ENCODE measurements at regions not wholly inside any gene's neighbourhood (a gene's known extent, or its start where the extent isn't known, plus 50 kb on each side); places are given as distances from the start of the nearest gene placed in this dataset.

- DNase-seq (no peak), ATAC-seq (replicated peaks) (no peak)
- Mint-ChIP-seq H3K27ac (no peak overlapping the region), H3K4me1 (peaks cover 0 to 10% of the 10 kb centered on the region in 2 donors), H3K9me3 (no peaks in the 10 kb centered on the region), H3K4me3 (no peak overlapping the region), H3K27me3 (peaks cover 14 to 16% of the 10 kb centered on the region in 2 donors), H3K36me3 (no peaks in the 10 kb centered on the region)
Observed at GRCh38 chr20:47956268-47956995, 171.2 kb upstream of the SULF2 start.

- ATAC-seq (replicated peaks) (no peak), DNase-seq (no peak)
- peaks cover 17 to 20% of the 10 kb centered on the region in 2 donors for H3K27me3 Mint-ChIP-seq
- no peaks in the 10 kb centered on the region for H3K9me3 Mint-ChIP-seq
- H3K36me3 Mint-ChIP-seq, result no peaks in the 10 kb centered on the region
- peaks cover 0 to 9% of the 10 kb centered on the region in 2 donors for H3K4me1 Mint-ChIP-seq
- peak overlapping the region; percentile 39 for H3K27ac Mint-ChIP-seq
- H3K4me3 Mint-ChIP-seq, result no peak overlapping the region
Observed at GRCh38 chr20:47953471-47953870, 168.2 kb upstream of the SULF2 start.

- ATAC-seq (replicated peaks), result no peak
- no peak overlapping the region for H3K27ac Mint-ChIP-seq
- no peak for DNase-seq
- H3K4me1 Mint-ChIP-seq, result peaks cover 1 to 9% of the 10 kb centered on the region in 2 donors
- H3K27me3 Mint-ChIP-seq, result peaks cover 17 to 20% of the 10 kb centered on the region in 2 donors
- no peak overlapping the region for H3K4me3 Mint-ChIP-seq
- no peaks in the 10 kb centered on the region for H3K9me3 Mint-ChIP-seq
- no peaks in the 10 kb centered on the region for H3K36me3 Mint-ChIP-seq
Observed at GRCh38 chr20:47952023-47952564, 166.8 kb upstream of the SULF2 start.

GRCh38 chr20:47951521-47951971 lies 166.3 kb upstream of the SULF2 start:
- Mint-ChIP-seq H3K4me3 (no peak overlapping the region), H3K4me1 (peaks cover 7 to 13% of the 10 kb centered on the region in 2 donors), H3K27ac (no peak overlapping the region), H3K9me3 (no peaks in the 10 kb centered on the region), H3K36me3 (no peaks in the 10 kb centered on the region), H3K27me3 (peaks cover 22 to 25% of the 10 kb centered on the region in 2 donors)
- DNase-seq (no peak), ATAC-seq (replicated peaks) (no peak)

GRCh38 chr20:47950913-47951283 lies 165.6 kb upstream of the SULF2 start:
- H3K27ac Mint-ChIP-seq, result no peak overlapping the region
- ATAC-seq (replicated peaks) (no peak), DNase-seq (no peak)
- no peaks in the 10 kb centered on the region for H3K9me3 Mint-ChIP-seq
- no peak overlapping the region for H3K4me3 Mint-ChIP-seq
- H3K36me3 Mint-ChIP-seq, result no peaks in the 10 kb centered on the region
- peaks cover 13 to 16% of the 10 kb centered on the region in 2 donors for H3K4me1 Mint-ChIP-seq
- H3K27me3 Mint-ChIP-seq, result peaks cover 27% of the 10 kb centered on the region in 2 donors

GRCh38 chr20:47950124-47950912 lies 165.0 kb upstream of the SULF2 start:
- no peaks in the 10 kb centered on the region for H3K36me3 Mint-ChIP-seq
- H3K27ac Mint-ChIP-seq, result no peak overlapping the region
- H3K4me1 Mint-ChIP-seq, result peaks cover 16 to 18% of the 10 kb centered on the region in 2 donors
- no peaks in the 10 kb centered on the region for H3K9me3 Mint-ChIP-seq
- ATAC-seq (replicated peaks), result no peak
- no peak for DNase-seq
- peaks cover 33% of the 10 kb centered on the region in 2 donors for H3K27me3 Mint-ChIP-seq
- H3K4me3 Mint-ChIP-seq, result no peak overlapping the region

GRCh38 chr20:47949230-47949629 lies 163.9 kb upstream of the SULF2 start:
- peaks cover 0 to under 1% of the 10 kb centered on the region in 2 donors for H3K9me3 Mint-ChIP-seq
- peaks cover 34 to 37% of the 10 kb centered on the region in 2 donors for H3K27me3 Mint-ChIP-seq
- no peak for ATAC-seq (replicated peaks)
- H3K4me1 Mint-ChIP-seq, result peaks cover 16 to 18% of the 10 kb centered on the region in 2 donors
- no peaks in the 10 kb centered on the region for H3K36me3 Mint-ChIP-seq
- H3K27ac Mint-ChIP-seq, result no peak overlapping the region
- no peak overlapping the region for H3K4me3 Mint-ChIP-seq
- no peak for DNase-seq

GRCh38 chr20:47944682-47945081 lies 159.4 kb upstream of the SULF2 start:
- H3K4me1 Mint-ChIP-seq, result peaks cover 7 to 18% of the 10 kb centered on the region in 2 donors

GRCh38 chr20:47941869-47942268 lies 156.6 kb upstream of the SULF2 start:
- H3K4me1 Mint-ChIP-seq, result peaks cover 5 to 15% of the 10 kb centered on the region in 2 donors
- H3K27ac Mint-ChIP-seq, result no peak overlapping the region
- no peak for DNase-seq
- H3K9me3 Mint-ChIP-seq, result peaks cover 0 to 2% of the 10 kb centered on the region in 2 donors
- no peak for ATAC-seq (replicated peaks)
- peaks cover 18 to 27% of the 10 kb centered on the region in 2 donors for H3K27me3 Mint-ChIP-seq
- H3K4me3 Mint-ChIP-seq, result no peak overlapping the region
- no peaks in the 10 kb centered on the region for H3K36me3 Mint-ChIP-seq

More at GRCh38 chr20:47944682-47945081, 159.4 kb upstream of the SULF2 start:
- DNase-seq (no peak), ATAC-seq (replicated peaks) (no peak)
- no peak overlapping the region for H3K4me3 Mint-ChIP-seq
- peaks cover 0 to 2% of the 10 kb centered on the region in 2 donors for H3K9me3 Mint-ChIP-seq
- H3K27me3 Mint-ChIP-seq, result peaks cover 14 to 24% of the 10 kb centered on the region in 2 donors
- H3K27ac Mint-ChIP-seq, result no peak overlapping the region
- no peaks in the 10 kb centered on the region for H3K36me3 Mint-ChIP-seq

- no peak overlapping the region for H3K27ac Mint-ChIP-seq
- no peak overlapping the region for H3K4me3 Mint-ChIP-seq
- DNase-seq (no peak), ATAC-seq (replicated peaks) (no peak)
- H3K4me1 Mint-ChIP-seq, result no peaks in the 10 kb centered on the region
- H3K36me3 Mint-ChIP-seq, result no peaks in the 10 kb centered on the region
- peaks cover 0 to 2% of the 10 kb centered on the region in 2 donors for H3K9me3 Mint-ChIP-seq
- peaks cover 12% of the 10 kb centered on the region in 2 donors for H3K27me3 Mint-ChIP-seq
Observed at GRCh38 chr20:47940101-47940813, 155.0 kb upstream of the SULF2 start.

- no peak for ATAC-seq (replicated peaks)
- Mint-ChIP-seq H3K9me3 (no peaks in the 10 kb centered on the region), H3K4me3 (no peak overlapping the region), H3K4me1 (no peaks in the 10 kb centered on the region), H3K27ac (no peak overlapping the region), H3K27me3 (peaks cover 16 to 21% of the 10 kb centered on the region in 2 donors), H3K36me3 (no peaks in the 10 kb centered on the region)
- no peak for DNase-seq
Observed at GRCh38 chr20:47936612-47937011, 151.3 kb upstream of the SULF2 start.

GRCh38 chr20:47934761-47935160 lies 149.5 kb upstream of the SULF2 start:
- H3K9me3 Mint-ChIP-seq, result no peaks in the 10 kb centered on the region
- DNase-seq (no peak), ATAC-seq (replicated peaks) (no peak)
- H3K4me1 Mint-ChIP-seq, result no peaks in the 10 kb centered on the region
- no peak overlapping the region for H3K27ac Mint-ChIP-seq
- H3K27me3 Mint-ChIP-seq, result peaks cover 17 to 33% of the 10 kb centered on the region in 2 donors
- no peak overlapping the region for H3K4me3 Mint-ChIP-seq
- peaks cover 0 to 2% of the 10 kb centered on the region in 2 donors for H3K36me3 Mint-ChIP-seq

GRCh38 chr20:47931443-47931842 lies 146.2 kb upstream of the SULF2 start:
- DNase-seq (no peak), ATAC-seq (replicated peaks) (no peak)
- H3K9me3 Mint-ChIP-seq, result peaks cover 0 to 5% of the 10 kb centered on the region in 2 donors
- no peak overlapping the region for H3K27ac Mint-ChIP-seq
- peaks cover 0 to 2% of the 10 kb centered on the region in 2 donors for H3K36me3 Mint-ChIP-seq
- no peaks in the 10 kb centered on the region for H3K4me1 Mint-ChIP-seq
- H3K27me3 Mint-ChIP-seq, result peaks cover 15 to 27% of the 10 kb centered on the region in 2 donors
- H3K4me3 Mint-ChIP-seq, result no peak overlapping the region

GRCh38 chr20:47931002-47931401 lies 145.7 kb upstream of the SULF2 start:
- ATAC-seq (replicated peaks), result no peak
- H3K36me3 Mint-ChIP-seq, result peaks cover 0 to 2% of the 10 kb centered on the region in 2 donors
- no peak overlapping the region for H3K4me3 Mint-ChIP-seq
- H3K4me1 Mint-ChIP-seq, result no peaks in the 10 kb centered on the region
- no peak overlapping the region for H3K27ac Mint-ChIP-seq
- no peak for DNase-seq
- H3K27me3 Mint-ChIP-seq, result peaks cover 15 to 25% of the 10 kb centered on the region in 2 donors
- H3K9me3 Mint-ChIP-seq, result peaks cover 0 to 6% of the 10 kb centered on the region in 2 donors

Measured in stimulated activated naive B cell treated with anti-CD40 and anti-IgM and Interleukin-4, amounts not matched to agents 10 μg/mL and 1 μg/mL and 100 μg/mL, for 72 hours (primary cell).